Activated CD4-positive, alpha-beta T cell treated with anti-CD3 and anti-CD28 coated beads, Interleukin-2, Interleukin-4, amounts not matched to agents 100 ng/mL and 50 ng/mL, durations not matched to agents 16 hours and 8 hours (primary cell): ENCODE measurements at regions not wholly inside any gene's neighbourhood (a gene's known extent, or its start where the extent isn't known, plus 50 kb on each side); places are given as distances from the start of the nearest gene placed in this dataset.
"Not testable (repeated sequence)": the region's sequence is repeated elsewhere in the genome, so short reads cannot be mapped to it uniquely, and the experiment has no call there.

ENCODE experiments used
- DNase-seq: peaks from one replicate; pipeline ENCODE4 v3.0.0-alpha.2; 2020; ENCODE audit warnings: low spot score

DNA sequence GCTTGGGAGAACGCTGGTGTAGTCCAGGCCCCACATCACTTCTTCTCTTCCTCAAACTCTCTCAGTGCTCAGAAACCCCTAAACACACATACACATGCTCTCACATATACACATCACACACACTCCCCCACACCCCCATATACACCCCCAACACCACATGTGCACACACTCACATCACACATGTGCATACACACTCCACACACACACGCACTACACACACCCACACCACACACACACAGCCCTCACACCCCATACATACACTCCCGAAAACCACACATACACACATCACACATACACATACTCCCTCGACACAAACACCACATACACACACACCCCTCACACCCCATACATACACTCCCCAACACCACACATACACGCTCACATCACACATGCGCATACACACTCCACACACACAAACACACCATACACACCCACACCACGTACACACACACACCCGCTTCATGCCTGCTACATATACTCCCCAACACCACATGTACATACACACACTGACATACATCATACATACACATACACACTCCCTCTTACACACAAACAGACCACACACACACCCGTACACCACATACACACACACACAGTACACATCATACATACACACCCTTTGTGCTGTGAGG, 110.3 kb upstream of the TMEM170B start:
- DNase-seq, result no peak

DNA sequence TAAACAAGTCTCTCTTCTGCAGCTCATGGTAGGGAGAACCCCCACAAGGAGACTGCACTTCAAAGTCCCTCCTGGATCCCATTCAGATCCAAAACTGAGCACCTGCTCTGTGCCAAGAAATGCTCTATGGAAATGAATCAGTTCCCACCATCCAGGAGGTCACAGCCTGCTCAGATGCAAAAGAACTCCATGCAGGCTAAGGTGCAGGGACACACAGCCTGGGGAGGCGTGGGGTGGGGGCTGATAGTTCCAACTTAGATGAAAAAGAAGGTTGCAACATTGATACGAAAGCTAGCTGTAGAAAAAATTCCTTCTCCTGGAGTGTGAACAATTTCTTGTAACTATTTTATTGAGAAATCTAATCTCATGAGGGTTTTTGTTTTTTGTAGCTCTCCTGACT, 111.0 kb upstream of the TMEM170B start:
- DNase-seq, result no peak

DNA sequence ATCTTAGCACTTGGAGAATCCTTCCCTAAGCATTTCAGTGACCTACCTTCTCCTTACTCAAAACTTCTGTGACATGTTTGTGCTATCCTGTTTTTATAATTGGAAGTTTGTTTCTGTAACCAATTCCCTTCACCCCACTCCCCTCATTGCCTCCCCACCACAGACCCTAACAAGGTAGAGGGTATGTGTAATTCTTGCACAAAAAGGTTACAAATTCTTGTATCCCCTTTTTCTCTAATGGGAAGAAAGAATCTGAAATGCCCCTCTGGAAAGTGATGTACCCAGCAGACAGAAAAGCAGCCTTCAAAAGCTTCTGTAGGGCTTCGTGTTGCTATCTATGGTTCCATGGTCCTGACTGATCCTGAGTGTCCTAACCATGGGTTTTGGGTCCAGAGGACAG, 111.7 kb upstream of the TMEM170B start:
- no peak for DNase-seq

DNA sequence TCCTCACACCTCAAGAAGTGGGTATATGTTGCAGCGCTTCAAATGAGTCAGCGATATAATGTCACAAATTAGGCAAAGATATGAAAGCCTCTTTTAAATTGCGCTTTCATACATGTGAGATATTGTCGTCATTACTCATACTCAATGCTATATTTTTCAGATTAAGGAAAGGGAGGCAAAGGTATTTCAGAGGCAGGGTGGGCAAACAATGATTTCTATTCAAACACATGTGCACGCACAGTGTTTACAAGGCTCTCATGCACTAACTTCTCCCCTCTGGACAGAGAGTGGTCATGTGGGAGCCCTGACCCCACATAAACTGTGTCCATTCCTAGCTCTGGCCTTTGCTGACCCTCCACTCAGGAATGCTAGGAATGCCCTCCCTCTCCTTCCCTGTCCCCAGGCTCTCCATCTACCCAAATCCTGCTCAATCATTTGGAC, 112.1 kb upstream of the TMEM170B start:
- no peak for DNase-seq

DNA sequence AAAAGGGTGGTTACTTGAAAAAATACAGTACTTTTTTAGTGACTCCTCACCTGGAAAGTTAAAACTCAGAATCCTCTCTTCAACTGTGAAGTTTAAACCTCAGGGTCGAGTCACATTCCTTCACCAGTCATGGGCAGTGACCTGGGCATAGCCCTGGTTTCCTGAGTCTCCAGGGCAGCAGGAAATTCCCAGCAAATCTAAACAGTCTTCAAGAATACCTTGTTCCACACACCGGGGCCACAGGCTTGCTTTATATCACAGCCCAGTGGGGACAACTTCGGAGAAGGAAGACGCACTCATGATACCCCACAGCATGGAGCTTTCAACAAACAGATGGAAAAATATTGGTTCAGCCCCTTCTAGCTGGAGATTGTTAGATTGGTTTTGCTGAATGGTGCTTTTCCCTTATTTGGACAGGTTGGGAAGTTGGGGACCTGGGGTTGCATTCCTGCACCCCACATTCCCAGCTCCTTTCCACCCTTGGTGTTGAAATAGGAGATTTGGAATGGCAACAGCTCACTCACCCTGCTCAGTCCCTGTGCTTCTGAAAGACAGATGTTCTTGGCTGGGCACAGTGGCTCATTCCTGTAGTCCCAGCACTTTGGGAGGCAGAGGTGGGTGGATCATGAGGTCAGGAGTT, 113.0 kb upstream of the TMEM170B start:
- DNase-seq, result no peak

DNA sequence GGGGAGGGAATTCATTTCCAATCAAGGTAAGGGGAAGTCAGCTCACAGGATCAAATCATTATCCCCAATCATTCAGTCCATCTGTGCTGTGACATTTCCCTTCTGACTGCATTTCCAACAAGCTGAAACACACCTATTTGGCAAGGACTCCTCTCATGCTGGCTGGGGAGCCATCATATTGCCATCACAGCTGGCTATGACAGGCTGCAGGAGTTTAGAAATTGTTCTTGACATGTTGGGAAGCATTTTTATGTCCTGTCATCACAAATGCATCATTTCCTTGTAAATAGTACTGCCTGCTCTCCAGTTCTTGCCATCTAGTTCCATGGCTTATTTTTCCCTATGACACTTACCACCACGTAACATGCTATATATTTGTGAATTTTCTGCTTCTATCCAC, 113.9 kb upstream of the TMEM170B start:
- DNase-seq, result no peak

DNA sequence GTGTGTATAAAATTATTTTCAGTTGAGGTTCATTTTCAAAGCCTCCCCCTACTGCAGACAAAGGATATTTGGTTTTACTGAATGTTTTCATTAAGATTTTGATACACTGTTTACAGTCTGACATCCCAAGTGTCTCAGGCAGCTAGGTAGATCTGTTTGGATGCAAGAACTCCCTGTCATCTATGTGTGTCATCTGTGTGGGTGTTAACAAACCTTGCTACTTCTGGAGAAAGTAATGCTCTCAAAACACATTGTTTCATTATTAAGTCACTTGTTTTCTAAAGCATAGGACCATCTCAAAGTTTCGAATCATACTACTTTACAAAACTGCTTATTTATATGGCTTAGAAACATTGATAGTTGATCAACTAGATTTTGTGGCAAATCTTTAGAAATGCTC, 114.5 kb upstream of the TMEM170B start:
- no peak for DNase-seq

DNA sequence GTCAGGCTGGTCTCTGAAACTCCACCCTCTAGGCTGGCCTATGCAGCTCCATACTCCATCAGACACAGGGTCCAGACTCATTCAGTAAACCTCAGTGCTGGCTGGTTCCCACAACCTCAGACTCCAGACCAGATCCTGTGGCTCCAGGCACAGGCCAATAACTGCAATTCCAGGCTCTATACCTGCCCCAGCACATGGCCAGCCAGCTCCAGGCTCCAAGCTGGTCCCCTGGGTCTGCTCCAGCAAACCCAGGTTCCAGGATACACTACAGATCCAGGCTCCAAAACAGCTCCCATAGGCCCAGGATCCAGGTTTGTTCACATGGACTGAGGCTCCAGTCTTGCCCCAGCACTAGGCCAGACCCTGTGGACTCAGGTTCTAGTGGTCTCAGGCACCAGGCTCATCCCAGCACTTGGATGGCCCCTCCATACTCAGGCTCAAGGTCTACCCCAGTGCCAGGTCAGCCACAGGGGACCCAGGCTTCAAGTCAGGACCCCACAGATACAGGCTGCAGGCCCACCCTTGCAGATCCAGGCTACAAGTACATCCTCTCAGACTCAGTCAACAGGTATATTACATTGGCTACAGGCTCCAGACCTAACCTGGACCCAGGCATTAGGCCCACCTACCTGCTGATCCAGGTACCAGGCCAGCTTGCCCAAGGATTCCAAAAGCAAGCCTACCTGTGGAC, 117.6 kb upstream of the TMEM170B start:
- DNase-seq, result no peak

DNA sequence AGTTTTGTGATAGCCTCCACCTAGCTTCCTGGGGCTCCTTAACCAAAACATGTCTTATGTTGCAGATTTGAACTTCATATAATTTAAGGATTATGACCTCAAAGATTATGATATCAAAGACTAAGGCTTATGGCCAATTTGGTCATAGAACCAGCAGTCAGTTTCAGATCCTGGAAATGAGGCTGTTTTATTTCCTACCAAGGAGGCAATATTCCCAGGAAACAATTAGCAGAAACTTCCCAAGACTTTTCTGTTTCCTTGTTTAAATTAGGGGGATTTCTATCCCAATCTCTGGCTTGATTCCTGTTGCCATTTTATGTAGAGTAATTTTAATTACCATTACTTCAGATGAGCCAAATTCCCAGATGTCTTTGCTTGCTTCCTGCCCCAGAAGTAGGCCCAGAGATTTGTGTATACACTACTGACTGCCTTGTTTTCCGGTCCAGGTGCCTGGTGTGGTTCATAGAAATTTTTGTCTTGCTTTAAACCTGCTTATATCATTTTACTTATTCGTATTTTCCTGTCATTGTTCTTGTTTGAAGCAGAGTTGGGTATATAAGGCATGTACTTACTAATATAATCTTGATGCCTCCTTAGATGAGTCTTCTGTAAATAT, 119.2 kb upstream of the TMEM170B start:
- DNase-seq, result no peak

DNA sequence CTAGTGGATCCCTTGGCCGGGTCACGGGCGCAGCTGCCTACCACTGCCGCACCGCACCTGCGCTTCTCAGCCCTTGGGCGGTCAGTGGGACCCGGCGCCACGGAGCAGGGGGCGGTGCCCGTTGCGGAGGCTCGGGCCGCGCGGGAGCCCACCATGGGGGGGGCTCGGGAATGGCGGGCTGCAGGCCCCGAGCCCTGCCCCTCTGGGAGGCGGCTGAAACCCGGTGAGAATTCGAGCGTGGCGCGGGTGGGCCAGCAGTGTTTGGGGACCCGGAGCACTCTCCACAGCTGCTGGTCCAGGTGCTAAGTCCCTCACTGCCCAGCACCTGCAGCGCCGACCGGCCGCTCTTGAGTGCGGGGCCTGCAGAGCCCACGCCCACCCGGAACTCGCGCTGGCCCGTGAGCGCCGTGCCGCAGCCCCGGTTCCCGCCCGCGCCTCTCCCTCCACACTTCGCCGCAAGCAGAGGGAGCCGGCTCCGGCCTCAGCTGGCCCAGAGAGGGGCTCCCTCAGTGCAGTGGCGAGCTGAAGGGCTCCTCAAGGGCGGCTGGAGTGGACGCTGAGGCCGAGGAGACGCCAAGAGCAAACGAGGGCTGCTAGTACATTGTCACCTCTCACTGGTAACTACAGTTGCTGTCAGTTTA, 120.5 kb upstream of the TMEM170B start:
- DNase-seq, result no peak

DNA sequence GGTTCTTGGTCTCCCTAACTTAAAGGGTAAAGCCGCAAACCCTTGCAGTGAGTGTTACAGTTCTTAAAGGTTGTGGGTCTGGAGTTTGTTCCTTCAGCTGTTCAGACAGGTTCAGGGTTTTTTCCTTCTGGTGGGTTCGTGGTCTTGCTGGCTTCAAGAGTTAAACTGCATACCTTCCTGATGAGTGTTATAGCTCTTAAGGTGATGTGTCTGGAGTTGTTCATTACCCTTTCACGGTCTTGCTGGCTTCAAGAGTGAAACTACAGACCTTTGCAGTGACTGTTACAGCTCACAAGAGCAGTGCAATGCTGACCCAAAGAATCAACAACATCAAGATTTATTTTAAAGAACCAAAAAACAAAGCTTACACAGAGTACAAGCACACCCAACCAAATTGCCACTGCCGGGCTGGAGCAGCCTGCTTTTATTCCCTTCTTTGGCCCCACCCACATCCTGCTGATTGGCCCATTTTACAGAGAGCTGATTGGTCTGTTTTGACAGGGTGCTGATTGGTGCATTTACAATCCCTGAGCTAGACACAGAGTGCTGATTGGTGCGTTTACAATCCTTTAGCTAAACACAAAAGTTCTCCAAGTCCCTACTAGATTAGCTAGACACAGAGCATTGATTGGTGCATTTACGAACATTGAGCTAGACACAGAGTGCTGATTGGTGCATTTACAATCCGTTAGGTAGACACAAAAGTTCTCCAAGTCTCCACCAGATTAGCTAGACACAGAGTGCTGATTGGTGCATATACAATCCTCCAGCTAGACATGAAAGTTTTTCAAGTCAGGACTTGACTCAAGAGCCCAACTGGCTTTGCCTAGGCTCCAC, 121.2 kb upstream of the TMEM170B start:
- not testable (repeated sequence) for DNase-seq

DNA sequence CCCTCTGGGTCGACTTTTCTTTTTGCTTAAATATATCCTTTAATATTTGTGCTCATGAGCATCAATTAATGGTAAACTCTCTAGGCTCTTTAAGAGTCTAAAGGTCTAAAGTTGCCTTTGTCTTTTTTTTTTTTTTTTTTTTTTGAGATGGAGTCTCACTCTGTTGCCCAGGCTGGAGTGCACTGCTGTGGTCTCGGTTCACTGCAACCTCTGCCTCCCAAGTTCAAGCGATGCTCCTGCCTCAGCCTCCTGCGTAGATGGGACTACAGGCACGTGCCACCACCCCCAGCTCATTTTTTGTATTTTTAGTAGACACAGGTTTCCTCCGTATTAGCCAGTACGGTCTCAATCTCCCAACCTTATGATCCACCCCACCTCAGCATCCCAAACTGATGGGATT, 122.0 kb upstream of the TMEM170B start:
- DNase-seq, result no peak

DNA sequence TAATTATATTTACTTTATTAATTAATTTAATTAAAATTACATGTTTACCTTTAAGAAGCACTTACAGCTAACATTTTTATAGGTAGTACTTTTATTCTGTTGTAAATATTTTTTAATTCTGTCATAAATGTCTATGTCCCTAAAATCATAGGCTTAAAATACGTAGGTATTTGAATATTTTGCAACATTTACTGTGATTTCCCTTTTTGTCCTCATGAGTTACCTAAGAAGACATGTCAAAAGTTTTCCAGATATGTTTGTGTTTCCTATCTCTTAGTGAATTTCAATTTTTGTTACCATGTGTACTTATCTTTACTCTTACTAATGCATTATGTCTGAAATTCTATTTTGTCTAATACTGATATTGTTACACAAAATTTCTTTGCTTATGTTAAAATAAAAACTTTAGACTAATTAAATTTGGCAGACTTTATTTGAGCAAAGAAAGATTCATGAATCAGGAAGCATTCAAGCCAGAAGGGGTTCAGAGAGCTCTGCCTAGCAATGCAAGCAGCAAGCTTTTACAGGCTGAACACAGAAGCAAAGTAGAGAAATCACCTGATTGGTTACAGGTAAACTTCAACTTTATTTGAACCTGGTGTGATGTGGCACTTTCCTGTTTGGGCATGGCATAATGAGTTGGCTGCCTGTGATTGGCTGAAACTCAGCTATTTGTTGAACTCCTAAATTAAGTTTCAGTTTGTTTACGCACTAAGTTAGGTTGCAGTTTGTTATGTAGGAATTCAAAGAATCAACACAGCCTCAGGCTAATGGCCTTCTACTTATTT, 123.2 kb upstream of the TMEM170B start:
- DNase-seq, result peak; percentile 66

DNA sequence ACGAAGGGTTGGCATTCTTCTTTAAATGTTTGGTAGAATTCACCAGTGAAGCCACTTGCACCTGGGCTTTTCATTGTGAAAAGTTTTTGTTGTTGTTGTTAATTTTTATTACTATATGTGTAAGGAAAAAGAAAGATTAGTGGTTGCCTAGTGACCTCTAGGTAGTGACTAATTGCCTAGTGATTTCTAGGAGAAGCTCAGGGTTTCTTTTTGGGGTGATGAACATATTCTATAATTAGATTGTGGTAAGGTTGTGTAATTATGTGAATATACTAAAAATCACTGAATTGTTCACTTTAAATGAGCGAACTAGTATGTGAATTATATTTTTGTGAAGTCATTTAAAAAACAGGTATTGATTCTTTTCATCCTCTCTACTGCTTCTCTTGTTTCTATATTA, 123.8 kb upstream of the TMEM170B start:
- peak; percentile 56 for DNase-seq

DNA sequence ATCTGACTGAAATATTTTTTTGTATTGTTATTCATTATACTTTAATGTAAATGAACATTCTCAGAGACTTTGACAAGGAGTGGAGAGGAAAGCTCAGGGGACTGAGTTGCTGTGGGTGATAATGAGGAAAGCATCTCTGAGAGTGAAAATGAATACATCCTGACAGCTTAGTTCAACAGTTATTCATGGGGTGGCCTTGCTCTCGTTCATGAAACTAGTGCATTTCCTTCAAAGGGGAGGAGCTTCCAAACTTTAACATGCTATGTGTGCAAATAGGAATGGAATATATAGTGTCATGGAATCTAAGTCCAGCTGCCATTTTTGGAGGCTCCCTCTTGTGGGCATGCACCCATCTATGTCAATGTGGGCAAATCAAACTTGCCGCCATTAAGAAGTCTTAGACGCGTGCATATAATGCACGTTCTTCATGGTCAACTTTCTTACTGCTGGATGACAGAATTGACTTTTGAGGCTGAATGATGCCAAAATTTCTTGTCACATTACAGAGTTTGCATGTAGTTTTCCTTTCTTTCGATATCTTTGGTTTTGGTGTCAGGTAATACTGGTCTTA, 124.3 kb upstream of the TMEM170B start:
- peak; percentile 57 for DNase-seq

DNA sequence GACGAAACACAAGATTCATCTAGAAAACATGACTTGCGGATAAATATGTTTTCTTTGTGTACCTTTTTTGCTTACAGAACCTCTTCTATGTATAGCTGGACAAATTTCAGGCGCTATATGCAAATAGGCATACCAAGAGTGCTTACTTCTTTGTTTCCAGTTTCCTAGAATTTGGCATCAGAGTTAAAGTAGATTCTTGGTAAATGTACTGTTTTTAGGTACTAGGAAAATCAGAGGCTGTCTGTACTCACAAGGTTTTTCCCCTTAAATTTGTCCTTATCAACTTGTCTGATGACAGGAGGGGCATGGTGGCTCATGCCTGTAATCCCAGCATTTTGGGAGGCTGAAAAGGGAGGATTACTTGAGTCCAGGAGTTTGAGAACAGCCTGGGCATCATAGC, 124.9 kb upstream of the TMEM170B start:
- DNase-seq, result peak; percentile 65

DNA sequence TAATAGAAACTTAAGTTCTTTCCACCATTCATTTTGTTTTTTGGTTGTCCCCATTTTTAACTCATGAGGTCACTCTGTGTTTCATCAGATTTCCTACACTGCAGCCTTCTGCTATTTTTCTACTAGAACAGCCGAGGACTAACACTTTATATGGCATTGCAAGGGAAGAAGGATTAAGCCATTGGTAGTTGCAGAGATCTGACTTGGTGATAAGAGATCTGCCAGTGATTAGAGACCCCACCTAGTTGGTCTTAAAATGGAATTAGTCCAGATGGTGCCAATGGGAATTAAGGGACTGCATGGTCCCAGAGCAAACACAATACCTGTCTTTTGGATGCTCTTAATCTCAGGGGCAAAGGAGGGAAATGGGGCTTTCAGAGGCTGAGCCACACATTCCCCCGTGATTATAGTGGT, 125.5 kb upstream of the TMEM170B start:
- DNase-seq, result no peak

DNA sequence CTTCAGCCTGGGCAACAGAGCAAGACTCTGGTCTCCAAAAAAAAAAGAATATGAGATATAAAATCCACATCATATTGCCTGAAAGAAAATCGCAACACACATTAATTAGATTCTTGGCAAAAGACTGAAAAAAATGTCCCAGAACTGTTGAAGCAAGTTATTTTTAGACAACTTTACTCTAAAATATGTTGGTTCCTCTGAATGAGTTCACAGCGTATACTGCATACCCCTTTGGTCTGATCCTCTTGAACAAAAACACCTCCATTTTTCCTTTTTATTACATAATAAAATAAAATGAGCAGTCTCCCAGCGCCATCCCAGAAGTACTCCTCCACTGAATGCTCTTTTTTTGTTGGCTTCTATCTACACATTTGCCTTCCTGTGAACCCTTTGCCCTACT, 126.0 kb upstream of the TMEM170B start:
- DNase-seq, result no peak

DNA sequence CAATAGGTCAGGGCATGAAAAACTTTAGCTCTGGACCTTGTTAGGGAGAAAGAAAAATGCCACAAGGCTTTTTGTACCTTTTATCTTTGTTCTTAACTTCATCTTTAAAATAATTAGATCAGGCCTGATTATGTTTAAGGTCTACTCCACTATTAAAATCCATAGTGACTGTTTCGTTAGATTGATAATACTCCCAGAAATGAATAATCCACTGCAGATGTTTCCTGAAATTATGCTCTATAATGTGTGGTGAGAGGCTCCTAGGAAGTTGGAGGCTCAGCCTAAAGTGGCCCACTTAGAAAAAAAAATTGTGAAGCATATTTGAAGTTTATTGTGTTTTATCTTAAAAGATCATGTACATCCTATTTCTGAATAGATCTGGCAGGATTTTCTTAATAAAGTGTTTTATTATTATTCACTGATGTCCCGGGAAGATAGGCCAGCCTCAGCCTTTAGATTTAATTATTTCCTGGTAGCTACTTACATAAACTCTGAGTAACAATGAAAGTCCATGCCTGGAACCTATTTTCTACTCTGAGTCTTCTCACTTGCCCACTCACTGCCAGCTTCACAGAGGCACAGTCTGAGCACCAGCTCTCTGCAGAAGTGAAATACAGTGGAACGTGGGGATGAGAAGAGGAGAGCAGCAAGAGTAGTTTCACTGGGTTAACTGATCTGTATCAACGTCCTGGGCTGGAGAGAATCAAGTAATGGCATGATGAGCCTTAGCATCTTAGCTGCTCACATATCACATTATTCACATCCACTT, 126.8 kb upstream of the TMEM170B start:
- peak; percentile 85 for DNase-seq

DNA sequence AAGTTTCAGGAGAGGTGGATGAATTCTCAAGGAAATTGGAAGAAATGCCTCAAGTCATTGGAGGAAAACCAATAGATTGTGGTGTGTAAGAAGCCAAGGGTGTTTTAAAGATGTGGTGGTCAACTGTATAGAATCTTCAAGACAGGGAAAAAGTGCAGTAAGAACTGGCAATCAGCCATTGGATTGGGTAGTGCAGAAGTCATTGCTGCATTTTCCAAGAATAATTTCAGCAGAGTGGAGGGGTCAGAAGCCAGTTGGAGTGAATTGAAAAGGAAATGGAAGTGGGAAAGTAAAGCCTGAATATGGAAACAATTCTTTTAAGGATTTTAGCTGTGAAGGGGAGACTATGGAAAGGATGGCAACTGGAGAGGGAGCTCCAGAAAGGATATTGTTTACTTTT, 128.2 kb upstream of the TMEM170B start:
- DNase-seq, result no peak
